ENCODE measurements at regions not wholly inside any gene's neighbourhood (a gene's known extent, or its start where the extent isn't known, plus 50 kb on each side); places are given as distances from the start of the nearest gene placed in this dataset.
"Not testable (repeated sequence)": the region's sequence is repeated elsewhere in the genome, so short reads cannot be mapped to it uniquely, and the experiment has no call there.

- not testable (repeated sequence) for H3K36me3 ChIP-seq (ENCODE audit: control insufficient read depth, insufficient read depth, low read length, severe bottlenecking); H3K27me3 ChIP-seq (replicated peaks; ENCODE audit: control insufficient read depth, insufficient read depth, low read length); H3K4me1 ChIP-seq (ENCODE audit: control insufficient read depth, insufficient read depth, low read length); H3K4me3 ChIP-seq (ENCODE audit: low read length); H3K9ac ChIP-seq (ENCODE audit: low read length); H3K9me3 ChIP-seq (ENCODE audit: control insufficient read depth, low read length); DNase-seq (ENCODE audit: low read depth)
Measured at GRCh38 chr5:85475151-85475550, 1090.5 kb upstream of the EDIL3 start.

DNA sequence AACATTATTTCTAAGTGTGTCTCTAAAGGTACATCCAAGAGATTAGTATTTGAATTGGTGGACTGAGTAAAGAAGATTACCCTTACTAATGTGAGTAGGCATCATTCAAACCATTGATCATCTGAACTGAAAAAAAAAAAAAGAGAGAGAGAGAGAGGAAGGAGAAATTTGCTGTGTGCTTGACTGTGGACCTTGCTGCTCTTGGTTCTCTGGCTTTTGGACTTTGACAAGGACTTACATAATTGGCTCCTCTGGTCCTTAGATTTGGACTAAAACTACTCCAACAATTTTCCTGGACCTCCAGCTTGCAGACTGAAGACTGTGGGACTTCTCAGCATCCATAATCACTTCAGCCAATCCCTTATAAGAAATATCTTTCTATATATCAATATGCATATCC is 1091.9 kb upstream of the EDIL3 start:
- H3K27me3 ChIP-seq (replicated peaks; ENCODE audit: control insufficient read depth, insufficient read depth, low read length): no peaks in the 10 kb centered on the region
- no peak overlapping the region for H3K4me3 ChIP-seq (ENCODE audit: low read length)
- no peaks in the 10 kb centered on the region for H3K36me3 ChIP-seq (ENCODE audit: control insufficient read depth, insufficient read depth, low read length, severe bottlenecking)
- no peaks in the 10 kb centered on the region for H3K4me1 ChIP-seq (ENCODE audit: control insufficient read depth, insufficient read depth, low read length)
- no peak for DNase-seq (ENCODE audit: low read depth)
- H3K9me3 ChIP-seq (ENCODE audit: control insufficient read depth, low read length): no peaks in the 10 kb centered on the region
- H3K9ac ChIP-seq (ENCODE audit: low read length): no peak overlapping the region

- DNase-seq (ENCODE audit: low read depth): no peak
- Histone ChIP-seq H3K9me3 (ENCODE audit: control insufficient read depth, low read length) (no peaks in the 10 kb centered on the region), H3K9ac (ENCODE audit: low read length) (no peak overlapping the region), H3K36me3 (ENCODE audit: control insufficient read depth, insufficient read depth, low read length, severe bottlenecking) (no peaks in the 10 kb centered on the region), H3K4me1 (ENCODE audit: control insufficient read depth, insufficient read depth, low read length) (no peaks in the 10 kb centered on the region), H3K27me3 (replicated peaks; ENCODE audit: control insufficient read depth, insufficient read depth, low read length) (no peaks in the 10 kb centered on the region), H3K4me3 (ENCODE audit: low read length) (no peak overlapping the region)
Measured at GRCh38 chr5:85479849-85480248, 1095.2 kb upstream of the EDIL3 start.

DNA sequence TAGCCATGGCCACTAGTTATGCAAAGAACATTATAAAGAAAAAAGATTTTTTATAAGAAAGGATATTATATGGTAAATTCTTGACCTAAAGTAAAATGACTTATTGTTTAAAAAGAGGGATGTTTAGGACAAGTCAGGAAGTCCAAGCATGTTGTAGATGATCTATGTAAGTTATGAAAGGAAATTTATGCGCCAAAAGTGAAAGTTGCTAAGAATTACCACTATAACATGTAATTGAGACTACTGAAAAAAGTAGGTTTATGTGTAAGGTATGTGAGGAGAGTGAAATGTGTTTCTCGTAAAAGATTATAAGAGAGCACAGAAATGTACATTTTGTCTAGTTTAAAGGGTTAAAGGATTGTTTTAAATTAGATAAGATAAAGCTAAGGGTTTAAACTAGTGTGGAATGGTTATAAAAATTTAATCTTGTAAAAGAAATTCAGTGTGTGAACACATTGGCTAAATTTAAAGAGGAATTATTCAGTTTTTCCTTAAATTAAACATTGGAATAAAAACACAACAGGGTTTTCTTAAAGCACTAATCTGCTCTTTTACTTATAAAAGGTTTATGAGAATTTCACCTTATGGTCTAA is 1100.4 kb upstream of the EDIL3 start:
- H3K9ac ChIP-seq (ENCODE audit: low read length): no peak overlapping the region
- no peaks in the 10 kb centered on the region for H3K4me1 ChIP-seq (ENCODE audit: control insufficient read depth, insufficient read depth, low read length)
- H3K27me3 ChIP-seq (replicated peaks; ENCODE audit: control insufficient read depth, insufficient read depth, low read length): no peaks in the 10 kb centered on the region
- no peaks in the 10 kb centered on the region for H3K36me3 ChIP-seq (ENCODE audit: control insufficient read depth, insufficient read depth, low read length, severe bottlenecking)
- DNase-seq (ENCODE audit: low read depth): no peak
- peaks cover 9% of the 10 kb centered on the region for H3K9me3 ChIP-seq (ENCODE audit: control insufficient read depth, low read length)
- no peak overlapping the region for H3K4me3 ChIP-seq (ENCODE audit: low read length)

DNA sequence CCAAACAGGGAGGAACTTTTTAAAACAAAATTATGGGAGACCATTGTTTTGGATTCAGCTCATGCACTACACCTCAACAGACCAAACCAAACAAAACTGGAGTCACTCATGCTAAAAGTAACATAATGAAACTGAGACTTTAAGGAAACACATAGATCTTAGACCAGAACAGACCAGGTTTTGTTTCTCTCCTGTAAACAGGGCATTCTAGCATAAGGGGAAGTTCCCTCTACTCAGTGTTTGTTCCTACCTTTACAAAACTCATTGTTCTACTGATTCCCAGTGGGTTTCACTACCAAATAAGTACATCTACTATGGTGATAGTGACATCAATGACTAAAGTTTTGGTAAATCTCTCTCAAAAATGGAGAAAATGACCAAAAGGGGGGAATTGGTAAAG is 1103.6 kb upstream of the EDIL3 start:
- Histone ChIP-seq H3K4me1 (ENCODE audit: control insufficient read depth, insufficient read depth, low read length) (no peaks in the 10 kb centered on the region), H3K36me3 (ENCODE audit: control insufficient read depth, insufficient read depth, low read length, severe bottlenecking) (no peaks in the 10 kb centered on the region), H3K9ac (ENCODE audit: low read length) (no peak overlapping the region), H3K27me3 (replicated peaks; ENCODE audit: control insufficient read depth, insufficient read depth, low read length) (no peaks in the 10 kb centered on the region), H3K9me3 (ENCODE audit: control insufficient read depth, low read length) (peaks cover 9% of the 10 kb centered on the region), H3K4me3 (ENCODE audit: low read length) (no peak overlapping the region)
- no peak for DNase-seq (ENCODE audit: low read depth)

DNA sequence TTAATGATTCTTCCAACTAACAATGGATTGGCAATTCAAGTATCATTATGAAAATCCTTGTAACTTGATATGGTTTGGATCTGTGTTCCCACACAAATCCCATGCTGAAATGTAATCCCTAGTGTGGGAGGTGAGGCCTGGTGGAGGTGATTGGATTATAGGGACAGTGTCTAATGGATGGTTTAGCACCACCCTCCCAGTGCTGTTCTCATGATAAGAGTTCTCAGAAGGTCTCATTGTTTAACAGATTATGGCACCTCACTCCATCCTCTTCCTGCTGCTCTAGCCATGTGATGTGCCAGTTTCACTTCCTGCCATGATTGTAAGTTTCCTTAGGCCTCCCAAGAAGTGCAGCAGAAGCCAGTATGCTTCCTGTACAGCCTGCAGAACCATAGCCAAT is 1116.2 kb upstream of the EDIL3 start:
- Histone ChIP-seq H3K4me1 (ENCODE audit: control insufficient read depth, insufficient read depth, low read length) (no peaks in the 10 kb centered on the region), H3K4me3 (ENCODE audit: low read length) (no peak overlapping the region), H3K36me3 (ENCODE audit: control insufficient read depth, insufficient read depth, low read length, severe bottlenecking) (no peaks in the 10 kb centered on the region), H3K9ac (ENCODE audit: low read length) (no peak overlapping the region), H3K27me3 (replicated peaks; ENCODE audit: control insufficient read depth, insufficient read depth, low read length) (no peaks in the 10 kb centered on the region), H3K9me3 (ENCODE audit: control insufficient read depth, low read length) (no peaks in the 10 kb centered on the region)
- no peak for DNase-seq (ENCODE audit: low read depth)

DNA sequence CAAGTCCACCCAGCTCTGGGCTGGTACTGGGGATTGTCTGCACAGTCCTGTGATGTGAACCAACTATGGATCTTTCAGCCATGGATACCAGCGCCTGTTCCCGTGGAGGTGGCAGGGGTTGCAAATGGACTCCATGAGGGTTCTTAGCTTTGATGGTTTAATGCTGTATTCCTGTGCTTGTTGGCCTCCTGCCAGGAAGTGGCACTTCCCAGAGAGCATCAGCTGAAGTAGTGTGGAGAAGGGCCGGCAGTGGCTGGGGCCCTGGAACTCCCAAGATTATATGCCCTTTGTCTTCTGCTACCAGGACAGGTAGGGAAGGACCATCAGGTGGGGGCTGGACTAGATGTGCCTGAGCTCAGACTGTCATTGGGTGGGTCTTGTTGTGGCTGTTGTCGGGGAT is 1104.8 kb upstream of the COX7C start:
- no peak for DNase-seq (ENCODE audit: low read depth)
- H3K27me3 ChIP-seq (replicated peaks; ENCODE audit: control insufficient read depth, insufficient read depth, low read length): no peaks in the 10 kb centered on the region
- no peaks in the 10 kb centered on the region for H3K4me1 ChIP-seq (ENCODE audit: control insufficient read depth, insufficient read depth, low read length)
- no peak overlapping the region for H3K9ac ChIP-seq (ENCODE audit: low read length)
- no peaks in the 10 kb centered on the region for H3K36me3 ChIP-seq (ENCODE audit: control insufficient read depth, insufficient read depth, low read length, severe bottlenecking)
- no peak overlapping the region for H3K4me3 ChIP-seq (ENCODE audit: low read length)
- no peaks in the 10 kb centered on the region for H3K9me3 ChIP-seq (ENCODE audit: control insufficient read depth, low read length)

DNA sequence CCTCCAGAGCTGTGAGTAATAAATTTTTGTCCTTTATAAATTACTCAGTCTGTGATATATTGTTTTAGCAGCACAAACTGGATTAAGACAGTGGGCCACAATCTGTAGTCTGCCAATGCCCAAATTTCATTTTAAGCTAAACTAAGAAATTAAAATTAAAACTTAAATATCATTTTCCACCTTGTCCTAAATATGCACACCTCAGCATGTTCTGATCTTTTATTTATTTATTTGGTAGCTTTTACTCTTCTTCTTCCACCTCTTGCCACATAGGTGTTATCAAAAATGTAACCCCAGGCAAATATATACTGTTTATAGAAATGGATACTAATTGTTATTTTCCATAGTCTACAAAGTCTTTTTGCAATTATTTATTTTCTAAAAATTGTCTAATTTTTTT is 1102.2 kb upstream of the COX7C start:
- Histone ChIP-seq H3K9ac (ENCODE audit: low read length) (no peak overlapping the region), H3K27me3 (replicated peaks; ENCODE audit: control insufficient read depth, insufficient read depth, low read length) (no peaks in the 10 kb centered on the region), H3K4me1 (ENCODE audit: control insufficient read depth, insufficient read depth, low read length) (no peaks in the 10 kb centered on the region), H3K9me3 (ENCODE audit: control insufficient read depth, low read length) (no peaks in the 10 kb centered on the region), H3K4me3 (ENCODE audit: low read length) (no peak overlapping the region), H3K36me3 (ENCODE audit: control insufficient read depth, insufficient read depth, low read length, severe bottlenecking) (no peaks in the 10 kb centered on the region)
- no peak for DNase-seq (ENCODE audit: low read depth)

GRCh38 chr5:85517386-85517785 is 1100.4 kb upstream of the COX7C start:
- Histone ChIP-seq H3K4me3 (ENCODE audit: low read length) (no peak overlapping the region), H3K4me1 (ENCODE audit: control insufficient read depth, insufficient read depth, low read length) (no peaks in the 10 kb centered on the region), H3K36me3 (ENCODE audit: control insufficient read depth, insufficient read depth, low read length, severe bottlenecking) (no peaks in the 10 kb centered on the region), H3K9me3 (ENCODE audit: control insufficient read depth, low read length) (no peaks in the 10 kb centered on the region), H3K9ac (ENCODE audit: low read length) (no peak overlapping the region), H3K27me3 (replicated peaks; ENCODE audit: control insufficient read depth, insufficient read depth, low read length) (no peaks in the 10 kb centered on the region)
- no peak for DNase-seq (ENCODE audit: low read depth)

GRCh38 chr5:85533341-85534047 is 1084.2 kb upstream of the COX7C start:
- H3K4me3 ChIP-seq (ENCODE audit: low read length): no peak overlapping the region
- H3K9me3 ChIP-seq (ENCODE audit: control insufficient read depth, low read length): no peaks in the 10 kb centered on the region
- no peaks in the 10 kb centered on the region for H3K36me3 ChIP-seq (ENCODE audit: control insufficient read depth, insufficient read depth, low read length, severe bottlenecking)
- no peaks in the 10 kb centered on the region for H3K4me1 ChIP-seq (ENCODE audit: control insufficient read depth, insufficient read depth, low read length)
- H3K9ac ChIP-seq (ENCODE audit: low read length): no peak overlapping the region
- no peak for DNase-seq (ENCODE audit: low read depth)
- no peaks in the 10 kb centered on the region for H3K27me3 ChIP-seq (replicated peaks; ENCODE audit: control insufficient read depth, insufficient read depth, low read length)

DNA sequence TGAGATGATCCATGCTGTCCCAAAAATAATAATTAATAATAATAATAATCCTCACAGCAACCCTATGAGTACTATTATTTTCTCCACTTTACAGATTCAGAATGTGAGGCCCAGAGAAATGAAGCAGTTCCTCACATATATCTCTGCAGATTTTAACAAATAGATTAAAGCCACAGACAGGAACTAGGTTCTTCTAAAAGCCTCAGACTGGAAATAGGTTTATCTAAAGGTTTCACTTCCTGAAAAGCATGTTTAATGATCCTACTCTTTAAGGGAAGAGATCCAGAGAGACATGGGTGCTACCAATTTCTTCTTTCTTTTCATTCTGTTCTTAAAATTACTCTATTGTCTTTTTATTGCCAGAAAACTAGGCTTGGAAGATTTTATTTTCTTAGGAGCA is 1079.4 kb upstream of the COX7C start:
- Histone ChIP-seq H3K9ac (ENCODE audit: low read length) (no peak overlapping the region), H3K4me3 (ENCODE audit: low read length) (no peak overlapping the region), H3K27me3 (replicated peaks; ENCODE audit: control insufficient read depth, insufficient read depth, low read length) (no peaks in the 10 kb centered on the region), H3K36me3 (ENCODE audit: control insufficient read depth, insufficient read depth, low read length, severe bottlenecking) (no peaks in the 10 kb centered on the region), H3K9me3 (ENCODE audit: control insufficient read depth, low read length) (no peaks in the 10 kb centered on the region), H3K4me1 (ENCODE audit: control insufficient read depth, insufficient read depth, low read length) (no peaks in the 10 kb centered on the region)
- no peak for DNase-seq (ENCODE audit: low read depth)

GRCh38 chr5:85545129-85545528 is 1072.6 kb upstream of the COX7C start:
- Histone ChIP-seq H3K4me3 (ENCODE audit: low read length) (no peak overlapping the region), H3K4me1 (ENCODE audit: control insufficient read depth, insufficient read depth, low read length) (no peaks in the 10 kb centered on the region), H3K9me3 (ENCODE audit: control insufficient read depth, low read length) (no peaks in the 10 kb centered on the region), H3K36me3 (ENCODE audit: control insufficient read depth, insufficient read depth, low read length, severe bottlenecking) (no peaks in the 10 kb centered on the region), H3K27me3 (replicated peaks; ENCODE audit: control insufficient read depth, insufficient read depth, low read length) (no peaks in the 10 kb centered on the region), H3K9ac (ENCODE audit: low read length) (no peak overlapping the region)
- DNase-seq (ENCODE audit: low read depth): no peak

Measured in adipocyte (in vitro differentiated cells).